ENCODE measurements at regions not wholly inside any gene's neighbourhood (a gene's known extent, or its start where the extent isn't known, plus 50 kb on each side); places are given as distances from the start of the nearest gene placed in this dataset.

DNA sequence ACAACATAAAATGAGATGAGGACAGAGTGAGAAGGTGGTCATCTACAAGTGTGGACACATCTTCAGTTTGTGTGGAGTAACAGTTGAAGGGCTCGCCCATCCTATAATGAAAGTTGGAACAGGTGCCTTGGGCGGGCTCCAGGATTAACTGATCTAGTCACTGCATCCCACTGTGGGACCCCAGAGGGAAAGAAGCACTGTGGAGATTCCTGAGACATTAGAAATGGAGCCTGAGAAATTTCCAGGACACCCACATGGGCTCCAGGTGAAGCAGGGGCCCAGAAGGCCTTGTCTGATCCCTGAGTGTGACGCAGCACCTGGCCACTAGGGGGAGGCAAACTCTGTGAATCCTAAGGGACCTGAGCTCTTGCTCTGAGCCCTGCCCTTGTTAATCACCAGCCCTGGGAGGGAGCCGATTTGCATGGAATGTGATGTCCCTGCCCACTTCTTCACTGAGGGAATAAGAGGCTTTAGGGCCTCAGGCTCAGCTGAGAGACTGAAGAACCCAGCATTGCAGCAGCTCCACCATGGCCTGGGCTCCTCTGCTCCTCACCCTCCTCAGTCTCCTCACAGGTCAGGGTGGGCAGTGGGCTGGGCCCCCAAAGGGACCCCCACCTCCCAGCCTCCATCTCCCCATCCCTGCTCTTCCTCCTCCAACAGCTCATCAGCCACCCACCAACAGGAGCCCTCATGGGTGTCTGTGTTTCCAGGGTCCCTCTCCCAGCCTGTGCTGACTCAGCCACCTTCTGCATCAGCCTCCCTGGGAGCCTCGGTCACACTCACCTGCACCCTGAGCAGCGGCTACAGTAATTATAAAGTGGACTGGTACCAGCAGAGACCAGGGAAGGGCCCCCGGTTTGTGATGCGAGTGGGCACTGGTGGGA is 98.4 kb downstream of the VPREB1 start:
- TF ChIP-seq, protein P1, sequence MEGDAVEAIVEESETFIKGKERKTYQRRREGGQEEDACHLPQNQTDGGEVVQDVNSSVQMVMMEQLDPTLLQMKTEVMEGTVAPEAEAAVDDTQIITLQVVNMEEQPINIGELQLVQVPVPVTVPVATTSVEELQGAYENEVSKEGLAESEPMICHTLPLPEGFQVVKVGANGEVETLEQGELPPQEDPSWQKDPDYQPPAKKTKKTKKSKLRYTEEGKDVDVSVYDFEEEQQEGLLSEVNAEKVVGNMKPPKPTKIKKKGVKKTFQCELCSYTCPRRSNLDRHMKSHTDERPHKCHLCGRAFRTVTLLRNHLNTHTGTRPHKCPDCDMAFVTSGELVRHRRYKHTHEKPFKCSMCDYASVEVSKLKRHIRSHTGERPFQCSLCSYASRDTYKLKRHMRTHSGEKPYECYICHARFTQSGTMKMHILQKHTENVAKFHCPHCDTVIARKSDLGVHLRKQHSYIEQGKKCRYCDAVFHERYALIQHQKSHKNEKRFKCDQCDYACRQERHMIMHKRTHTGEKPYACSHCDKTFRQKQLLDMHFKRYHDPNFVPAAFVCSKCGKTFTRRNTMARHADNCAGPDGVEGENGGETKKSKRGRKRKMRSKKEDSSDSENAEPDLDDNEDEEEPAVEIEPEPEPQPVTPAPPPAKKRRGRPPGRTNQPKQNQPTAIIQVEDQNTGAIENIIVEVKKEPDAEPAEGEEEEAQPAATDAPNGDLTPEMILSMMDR (IDR thresholded peaks at IDR 0.05; ENCODE audit: extremely low read depth, insufficient read depth, missing control alignments) = peak; percentile 65
- peak; percentile 54 for DNase-seq (ENCODE audit: low spot score)
- in situ Hi-C loops (cut with MboI; ENCODE audit: low pct_unique_long_range_greater_than_20kb, low sequenced_read_pairs, unreplicated experiment) = no loop called here

- no peak for DNase-seq (ENCODE audit: low spot score)
- in situ Hi-C loops (cut with MboI; ENCODE audit: low pct_unique_long_range_greater_than_20kb, low sequenced_read_pairs, unreplicated experiment) = no loop called here
- TF ChIP-seq, protein P1 (IDR thresholded peaks at IDR 0.05; ENCODE audit: extremely low read depth, insufficient read depth, missing control alignments) = no peak
These were observed 99.2 kb downstream of the VPREB1 start for GRCh38 chr22:22343581-22344296.

GRCh38 chr22:22344430-22344829 is 99.8 kb downstream of the VPREB1 start:
- in situ Hi-C loops (cut with MboI; ENCODE audit: low pct_unique_long_range_greater_than_20kb, low sequenced_read_pairs, unreplicated experiment) = no loop called here
- TF ChIP-seq, protein P1 (IDR thresholded peaks at IDR 0.05; ENCODE audit: extremely low read depth, insufficient read depth, missing control alignments) = no peak
- no peak for DNase-seq (ENCODE audit: low spot score)

- in situ Hi-C loops (cut with MboI; ENCODE audit: low pct_unique_long_range_greater_than_20kb, low sequenced_read_pairs, unreplicated experiment) = loop anchor here (5.0 kb wide), 1 partner anchor 52 kb away; no protein-coding TSS in a partner anchor
- DNase-seq (ENCODE audit: low spot score) = no peak
- TF ChIP-seq, protein P1 (IDR thresholded peaks at IDR 0.05; ENCODE audit: extremely low read depth, insufficient read depth, missing control alignments) = no peak
These were observed 101.2 kb downstream of the VPREB1 start for GRCh38 chr22:22345781-22346180.

DNA sequence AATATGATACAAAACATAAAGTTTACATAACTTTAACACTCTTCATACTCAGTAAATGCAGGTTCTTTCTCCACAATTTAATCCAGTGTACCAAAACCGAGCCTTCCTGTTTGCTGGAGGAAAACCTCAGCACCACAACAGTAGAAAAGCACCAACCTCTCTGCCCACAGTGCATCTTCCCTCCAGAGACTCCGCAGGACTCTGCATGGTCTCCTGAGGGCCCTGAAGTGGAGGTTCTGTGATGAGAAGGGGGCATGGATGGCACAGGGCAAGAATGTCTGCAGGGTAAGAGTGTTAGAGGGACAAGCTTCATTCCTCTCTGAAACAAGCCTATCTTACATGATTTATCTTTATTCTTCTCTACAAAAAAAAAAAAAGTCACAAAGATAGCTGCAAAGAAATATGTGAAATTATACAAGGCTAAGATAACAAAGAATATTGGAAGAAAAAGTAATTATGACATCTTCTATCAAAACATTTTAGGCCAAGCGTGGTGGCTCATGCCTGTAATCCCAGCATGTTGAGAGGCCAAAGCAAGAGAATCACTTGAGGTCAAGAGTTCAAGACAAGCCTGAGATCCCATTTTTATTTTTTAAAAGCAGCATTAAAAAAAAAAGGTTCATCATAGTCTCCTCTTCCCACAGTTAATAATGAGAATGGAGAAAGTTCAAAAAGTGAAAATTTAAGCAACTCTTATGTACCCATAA is 102.0 kb downstream of the VPREB1 start:
- TF ChIP-seq, protein P1 (IDR thresholded peaks at IDR 0.05; ENCODE audit: extremely low read depth, insufficient read depth, missing control alignments) = no peak
- in situ Hi-C loops (cut with MboI; ENCODE audit: low pct_unique_long_range_greater_than_20kb, low sequenced_read_pairs, unreplicated experiment) = loop anchor here (5.0 kb wide), 1 partner anchor 51 kb away; no protein-coding TSS in a partner anchor
- DNase-seq (ENCODE audit: low spot score) = no peak
